ENCODE measurements at regions not wholly inside any gene's neighbourhood (a gene's known extent, or its start where the extent isn't known, plus 50 kb on each side); places are given as distances from the start of the nearest gene placed in this dataset.

DNA sequence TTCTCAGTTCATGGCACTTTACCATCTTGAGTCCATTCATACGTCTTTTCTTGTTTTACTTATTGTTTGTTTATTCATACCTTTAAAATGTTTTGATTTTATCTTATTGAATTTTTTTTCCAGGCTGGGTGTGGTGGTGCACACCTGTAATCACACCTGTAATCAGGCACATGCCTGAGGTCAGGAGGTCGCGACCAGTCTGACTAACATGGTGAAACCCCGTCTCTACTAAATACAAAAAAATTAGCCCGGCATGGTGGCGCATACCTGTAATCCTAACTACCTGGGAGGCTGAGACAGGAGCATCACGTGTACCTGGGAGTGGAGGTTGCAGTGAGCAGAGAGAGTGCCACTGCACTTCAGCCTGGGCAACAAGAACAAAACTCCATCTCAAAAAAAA, 104.1 kb upstream of the MROH9 start:
- H4K20me1 ChIP-seq (ENCODE audit: control insufficient read depth, insufficient read depth) = no peaks in the 10 kb centered on the region
- H3K27ac ChIP-seq (ENCODE audit: control insufficient read depth, insufficient read depth) = no peak overlapping the region
- H3K9ac ChIP-seq (ENCODE audit: control insufficient read depth, insufficient read depth, low read length) = no peak overlapping the region
- no peak for ATAC-seq
- no peaks in the 10 kb centered on the region for H3K4me1 ChIP-seq (ENCODE audit: control insufficient read depth, insufficient read depth, low read length)
- H3K4me2 ChIP-seq (ENCODE audit: control insufficient read depth, insufficient read depth) = no peak overlapping the region
- ChIA-PET CTCF (interaction anchor here (1.6 kb wide), 1 partner anchor 14 kb away, joined by 3 read pairs; no protein-coding TSS in a partner anchor), POLR2A (no interaction called here), RAD21 (ENCODE audit: unreplicated experiment) (no interaction called here), SMC1A (ENCODE audit: uncharacterized antibody, unreplicated experiment) (no interaction called here)
- no peaks in the 10 kb centered on the region for H3K9me3 ChIP-seq (replicated peaks; ENCODE audit: control insufficient read depth, insufficient read depth, low read length)
- H3K79me2 ChIP-seq (ENCODE audit: control insufficient read depth, insufficient read depth, low read length) = no peaks in the 10 kb centered on the region
- H2AFZ ChIP-seq (ENCODE audit: control insufficient read depth, low read depth, low read length) = no peak overlapping the region
- no peak for TF ChIP-seq MXI1 (IDR thresholded peaks at IDR 0.05; ENCODE audit: low read depth, low read length)
- no peak for TF ChIP-seq NBN (IDR thresholded peaks at IDR 0.05)
- no peak for TF ChIP-seq HDAC2 (IDR thresholded peaks at IDR 0.05)
- TF ChIP-seq PRDM15 (CRISPR knock-in tag; IDR thresholded peaks at IDR 0.05) = no peak
- no peak for TF ChIP-seq RAD21 (IDR thresholded peaks at IDR 0.05; ENCODE audit: insufficient read depth, low read depth, low read length)
- no peak for TF ChIP-seq STAT1 (conservative IDR thresholded peaks at IDR 0.05)
- TF ChIP-seq FOS (IDR thresholded peaks at IDR 0.05; ENCODE audit: borderline replicate concordance, extremely low read depth, insufficient read length) = no peak
- TF ChIP-seq ZNF274 (IDR thresholded peaks at IDR 0.05; ENCODE audit: insufficient read depth, insufficient read length) = no peak
- TF ChIP-seq IKZF1 (conservative IDR thresholded peaks at IDR 0.05) = no peak
- no peak for TF ChIP-seq SREBF2 (IDR thresholded peaks at IDR 0.05; ENCODE audit: low read length)
- TF ChIP-seq POLR2A (IDR thresholded peaks at IDR 0.05; ENCODE audit: low read depth, low read length) = no peak
- no peak for TF ChIP-seq SRF (IDR thresholded peaks at IDR 0.05; ENCODE audit: low read depth in 2 of 2, low read length in 2 of 2)
- no peak for TF ChIP-seq PAX8 (IDR thresholded peaks at IDR 0.05)
- TF ChIP-seq, protein P1, sequence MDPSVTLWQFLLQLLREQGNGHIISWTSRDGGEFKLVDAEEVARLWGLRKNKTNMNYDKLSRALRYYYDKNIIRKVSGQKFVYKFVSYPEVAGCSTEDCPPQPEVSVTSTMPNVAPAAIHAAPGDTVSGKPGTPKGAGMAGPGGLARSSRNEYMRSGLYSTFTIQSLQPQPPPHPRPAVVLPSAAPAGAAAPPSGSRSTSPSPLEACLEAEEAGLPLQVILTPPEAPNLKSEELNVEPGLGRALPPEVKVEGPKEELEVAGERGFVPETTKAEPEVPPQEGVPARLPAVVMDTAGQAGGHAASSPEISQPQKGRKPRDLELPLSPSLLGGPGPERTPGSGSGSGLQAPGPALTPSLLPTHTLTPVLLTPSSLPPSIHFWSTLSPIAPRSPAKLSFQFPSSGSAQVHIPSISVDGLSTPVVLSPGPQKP (IDR thresholded peaks at IDR 0.05; ENCODE audit: low read depth, low read length) = no peak
- no peak for TF ChIP-seq ZNF592 (IDR thresholded peaks at IDR 0.05)
- no peak for TF ChIP-seq HDGF (IDR thresholded peaks at IDR 0.05)
- TF ChIP-seq, protein P2, sequence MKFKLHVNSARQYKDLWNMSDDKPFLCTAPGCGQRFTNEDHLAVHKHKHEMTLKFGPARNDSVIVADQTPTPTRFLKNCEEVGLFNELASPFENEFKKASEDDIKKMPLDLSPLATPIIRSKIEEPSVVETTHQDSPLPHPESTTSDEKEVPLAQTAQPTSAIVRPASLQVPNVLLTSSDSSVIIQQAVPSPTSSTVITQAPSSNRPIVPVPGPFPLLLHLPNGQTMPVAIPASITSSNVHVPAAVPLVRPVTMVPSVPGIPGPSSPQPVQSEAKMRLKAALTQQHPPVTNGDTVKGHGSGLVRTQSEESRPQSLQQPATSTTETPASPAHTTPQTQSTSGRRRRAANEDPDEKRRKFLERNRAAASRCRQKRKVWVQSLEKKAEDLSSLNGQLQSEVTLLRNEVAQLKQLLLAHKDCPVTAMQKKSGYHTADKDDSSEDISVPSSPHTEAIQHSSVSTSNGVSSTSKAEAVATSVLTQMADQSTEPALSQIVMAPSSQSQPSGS (IDR thresholded peaks at IDR 0.05; ENCODE audit: low read length) = no peak
- TF ChIP-seq RFX5 (IDR thresholded peaks at IDR 0.05; ENCODE audit: low read depth, low read length) = no peak
- no TSS peak for BruUV-seq (replicated peaks)
- no peaks in the 10 kb centered on the region for H3K27me3 ChIP-seq (replicated peaks in 1 of 2; ENCODE audit: control insufficient read depth in 2 of 2, insufficient read depth in 2 of 2, low read length in 1 of 2)
- intact Hi-C loops (cut with micrococcal nuclease; ENCODE audit: unreplicated experiment) = no loop called here
- in situ Hi-C loops (cut with MboI) = no loop called here
- no peak for DNase-seq (ENCODE audit: low read depth, low spot score)
- no peak for FAIRE-seq
- no peak overlapping the region for H3K4me3 ChIP-seq
- 63% methylated on average over 7 of the region's 7 CpGs for WGBS (ENCODE audit: insufficient coverage, insufficient replicate concordance, low lambda C conversion rate, missing lambda C conversion rate)
- H3K36me3 ChIP-seq (ENCODE audit: control insufficient read depth in 2 of 2, insufficient read depth in 2 of 2, low read length in 1 of 2) = no peaks in the 10 kb centered on the region
